NCI-H2171 (cell line): ENCODE measurements at regions not wholly inside any gene's neighbourhood (a gene's known extent, or its start where the extent isn't known, plus 50 kb on each side); places are given as distances from the start of the nearest gene placed in this dataset.
A peak's percentile ranks its signal among the peaks of the same experiment; 100 is the strongest.

Source experiments
- DNase-seq: peaks from one replicate; lab custom pipeline; 2025; lab: John Stamatoyannopoulos, UW

GRCh38 chrX:147405764-147406163, 506.0 kb upstream of the FMR1 start:
- no peak for DNase-seq

- no peak for DNase-seq
Observed at GRCh38 chrX:147403040-147403439, 508.7 kb upstream of the FMR1 start.

GRCh38 chrX:147378767-147379166, 533.0 kb upstream of the FMR1 start:
- DNase-seq, result no peak

- no peak for DNase-seq
Observed at GRCh38 chrX:147377728-147378127, 534.0 kb upstream of the FMR1 start.

GRCh38 chrX:147376601-147377422, 534.9 kb upstream of the FMR1 start:
- DNase-seq, result peak; percentile 0

GRCh38 chrX:147364896-147365295, 546.8 kb upstream of the FMR1 start:
- no peak for DNase-seq

GRCh38 chrX:147351644-147352043, 537.1 kb upstream of the CXorf51A start:
- no peak for DNase-seq

GRCh38 chrX:147343467-147343866, 528.9 kb upstream of the CXorf51A start:
- DNase-seq, result no peak

- no peak for DNase-seq
Observed at GRCh38 chrX:147342197-147342596, 527.7 kb upstream of the CXorf51A start.

- DNase-seq, result no peak
Observed at GRCh38 chrX:147340947-147341346, 526.4 kb upstream of the CXorf51A start.

GRCh38 chrX:147333821-147334220, 519.3 kb upstream of the CXorf51A start:
- no peak for DNase-seq

- no peak for DNase-seq
Observed at GRCh38 chrX:147322496-147322895, 508.0 kb upstream of the CXorf51A start.

- DNase-seq, result no peak
Observed at GRCh38 chrX:147315483-147315882, 500.9 kb upstream of the CXorf51A start.
